SU-DHL-6 (cell line): ENCODE measurements at regions not wholly inside any gene's neighbourhood (a gene's known extent, or its start where the extent isn't known, plus 50 kb on each side); places are given as distances from the start of the nearest gene placed in this dataset.

Experiments used
- CTCF ChIP-seq: fragments of 200-600 bp; sonication (generic); IDR thresholded peaks from one replicate; pipeline ENCODE4 v1.5.1; 2017; ENCODE audit warnings: antibody characterized with exemption, mild to moderate bottlenecking, low read length, moderate library complexity; ENCODE audit not compliant: insufficient read depth, poor library complexity, severe bottlenecking
- EZH2phosphoT487 ChIP-seq: fragments of 200-600 bp; sonication (generic), shearing (Covaris generic); conservative IDR thresholded peaks from 2 replicates; pipeline ENCODE4 v1.6.1; 2018; ENCODE audit warnings: mild to moderate bottlenecking, antibody characterized with exemption, low read length, moderate library complexity, mixed read lengths

GRCh38 chr3:102079809-102080197 is 230.5 kb downstream of the NFKBIZ start:
- TF ChIP-seq CTCF (no peak), EZH2phosphoT487 (no peak)
